DND-41 (cell line): ENCODE measurements at regions not wholly inside any gene's neighbourhood (a gene's known extent, or its start where the extent isn't known, plus 50 kb on each side); places are given as distances from the start of the nearest gene placed in this dataset.
"Not testable (repeated sequence)": the region's sequence is repeated elsewhere in the genome, so short reads cannot be mapped to it uniquely, and the experiment has no call there.

Source experiments
- ATAC-seq: fragments of 200-7000 bp; cut with Tn5 transposase; 3 replicates; pipeline ENCODE4 v1.9.1; 2021; ENCODE audit warnings: low read depth; ENCODE audit not compliant: insufficient read depth
- DNase-seq: peaks from one replicate; pipeline ENCODE4 v3.0.0-alpha.2; 2020
- H2AFZ ChIP-seq: 2 replicates; pipeline ENCODE4 v1.6.0; 2012; ENCODE audit warnings: low read depth, low read length
- H3K27ac ChIP-seq: 2 replicates; pipeline ENCODE4 v1.5.1; 2012; ENCODE audit warnings: low read length, inconsistent platforms
- H3K27me3 ChIP-seq: fragments of 200-600 bp; sonication (generic); 2 replicates; pipeline ENCODE4 v1.6.0; 2012; ENCODE audit warnings: low read length, mild to moderate bottlenecking, inconsistent platforms; ENCODE audit not compliant: insufficient read depth, poor library complexity
- H3K36me3 ChIP-seq: 2 replicates; pipeline ENCODE4 v1.5.1; 2012; ENCODE audit warnings: low read length, inconsistent platforms; ENCODE audit not compliant: insufficient read depth
- H3K4me1 ChIP-seq: 2 replicates; pipeline ENCODE4 v1.5.1; 2012; ENCODE audit warnings: mild to moderate bottlenecking, low read length; ENCODE audit not compliant: insufficient read depth
- H3K4me2 ChIP-seq: 2 replicates; pipeline ENCODE4 v1.6.0; 2012; ENCODE audit warnings: mild to moderate bottlenecking, moderate library complexity, low read length, inconsistent platforms; ENCODE audit not compliant: insufficient read depth
- H3K4me3 ChIP-seq, 2 experiments: fragments of 200-600 bp in 1 of 2; shearing (Covaris generic) in 1 of 2; 2 replicates each; pipeline ENCODE4 v1.5.1; 2012 to 2016; ENCODE audit warnings: inconsistent platforms in 2 of 2, low read length in 2 of 2, mild to moderate bottlenecking in 2 of 2, low read depth in 1 of 2, moderate library complexity in 1 of 2
- H3K79me2 ChIP-seq: 2 replicates; pipeline ENCODE4 v1.6.0; 2012; ENCODE audit warnings: low read length, inconsistent platforms; ENCODE audit not compliant: insufficient read depth
- H3K9ac ChIP-seq: 2 replicates; pipeline ENCODE4 v1.6.0; 2012; ENCODE audit warnings: low read depth, mild to moderate bottlenecking, inconsistent platforms, low read length, moderate library complexity
- H3K9me3 ChIP-seq: 2 replicates; pipeline ENCODE4 v1.5.1; 2012; ENCODE audit warnings: low read length, moderate library complexity, mild to moderate bottlenecking, inconsistent platforms; ENCODE audit not compliant: insufficient read depth, severe bottlenecking
- H4K20me1 ChIP-seq: 2 replicates; pipeline ENCODE4 v1.6.0; 2012; ENCODE audit warnings: low read length; ENCODE audit not compliant: insufficient read depth
- EZH2 ChIP-seq: IDR thresholded peaks from 3 replicates; pipeline ENCODE4 v1.6.1; 2012; ENCODE audit warnings: borderline replicate concordance, low read depth, mild to moderate bottlenecking, moderate library complexity, low read length, inconsistent platforms; ENCODE audit not compliant: severe bottlenecking
- TF ChIP-seq, protein P1 (sequence below): IDR thresholded peaks from 2 replicates; pipeline ENCODE4 v1.5.1; 2012; ENCODE audit warnings: borderline replicate concordance, low read length, moderate library complexity, mild to moderate bottlenecking; ENCODE audit not compliant: poor library complexity, severe bottlenecking; ENCODE audit errors: extremely low read depth

DNA sequence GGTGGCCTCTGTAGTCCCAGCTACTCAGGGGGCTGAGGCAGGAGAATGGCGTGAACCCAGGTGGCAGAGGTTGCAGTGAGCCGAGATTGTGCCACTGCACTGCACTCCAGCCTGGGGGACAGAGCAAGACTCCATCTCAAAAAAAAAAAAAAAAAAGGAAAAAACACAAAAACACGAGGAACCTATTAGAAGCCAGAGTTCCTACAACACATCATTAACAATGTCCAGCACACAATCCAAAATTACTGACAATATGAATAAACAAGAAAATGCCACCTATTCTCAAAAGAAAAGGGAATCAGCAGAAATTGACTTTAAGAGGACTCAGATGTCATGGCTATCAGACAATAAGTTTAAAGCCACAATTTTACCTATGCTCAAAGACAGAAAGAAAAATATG lies 57.3 kb upstream of the HS3ST3A1 start:
- H3K4me2 ChIP-seq: not testable (repeated sequence)

DNA sequence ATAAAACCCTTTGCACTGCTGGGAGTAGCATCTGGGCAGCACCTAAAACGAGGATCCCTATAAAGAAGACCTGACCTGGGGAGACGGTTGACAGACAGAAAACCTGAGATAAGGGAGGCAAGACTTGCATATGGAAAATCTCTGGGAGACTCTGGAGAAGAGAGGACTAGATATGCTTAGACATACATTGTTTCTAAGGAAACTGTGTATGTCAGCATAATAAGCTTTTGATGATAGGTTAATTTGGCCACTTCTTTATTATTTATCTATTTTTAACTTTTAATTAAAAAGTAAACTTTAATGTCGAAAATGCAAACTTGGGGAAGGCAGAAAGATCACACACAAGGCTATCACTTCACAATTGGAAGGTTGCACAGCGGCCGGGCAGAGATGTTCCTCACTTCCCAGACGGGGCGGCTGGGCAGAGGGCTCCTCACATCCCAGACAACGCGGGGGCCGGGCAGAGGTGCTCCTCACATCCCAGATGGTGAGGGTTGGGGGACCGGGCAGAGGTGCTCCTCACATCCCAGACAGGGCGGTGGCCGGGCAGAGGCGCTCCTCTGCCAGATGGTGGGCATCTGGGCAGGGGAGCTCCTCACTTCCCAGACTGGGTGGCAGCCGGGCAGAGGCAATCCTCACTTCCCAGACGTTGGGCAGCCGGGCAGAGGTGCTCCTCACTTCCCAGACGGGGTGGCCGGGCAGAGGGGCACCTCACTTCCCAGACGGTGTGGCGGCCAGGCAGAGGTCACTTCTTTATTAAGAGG lies 64.3 kb upstream of the HS3ST3A1 start:
- Histone ChIP-seq H3K9ac (no peak overlapping the region), H3K4me1 (no peaks in the 10 kb centered on the region), H3K9me3 (peaks cover 13% of the 10 kb centered on the region), H3K27ac (no peak overlapping the region), H3K79me2 (no peaks in the 10 kb centered on the region), H2AFZ (no peak overlapping the region), H3K27me3 (no peaks in the 10 kb centered on the region), H3K4me3 (no peak overlapping the region), H3K4me2 (no peak overlapping the region), H4K20me1 (no peaks in the 10 kb centered on the region), H3K36me3 (no peaks in the 10 kb centered on the region)
- DNase-seq: no peak
- ATAC-seq: no peak
- TF ChIP-seq, protein P1, sequence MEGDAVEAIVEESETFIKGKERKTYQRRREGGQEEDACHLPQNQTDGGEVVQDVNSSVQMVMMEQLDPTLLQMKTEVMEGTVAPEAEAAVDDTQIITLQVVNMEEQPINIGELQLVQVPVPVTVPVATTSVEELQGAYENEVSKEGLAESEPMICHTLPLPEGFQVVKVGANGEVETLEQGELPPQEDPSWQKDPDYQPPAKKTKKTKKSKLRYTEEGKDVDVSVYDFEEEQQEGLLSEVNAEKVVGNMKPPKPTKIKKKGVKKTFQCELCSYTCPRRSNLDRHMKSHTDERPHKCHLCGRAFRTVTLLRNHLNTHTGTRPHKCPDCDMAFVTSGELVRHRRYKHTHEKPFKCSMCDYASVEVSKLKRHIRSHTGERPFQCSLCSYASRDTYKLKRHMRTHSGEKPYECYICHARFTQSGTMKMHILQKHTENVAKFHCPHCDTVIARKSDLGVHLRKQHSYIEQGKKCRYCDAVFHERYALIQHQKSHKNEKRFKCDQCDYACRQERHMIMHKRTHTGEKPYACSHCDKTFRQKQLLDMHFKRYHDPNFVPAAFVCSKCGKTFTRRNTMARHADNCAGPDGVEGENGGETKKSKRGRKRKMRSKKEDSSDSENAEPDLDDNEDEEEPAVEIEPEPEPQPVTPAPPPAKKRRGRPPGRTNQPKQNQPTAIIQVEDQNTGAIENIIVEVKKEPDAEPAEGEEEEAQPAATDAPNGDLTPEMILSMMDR: no peak
- TF ChIP-seq EZH2: no peak

More for the DNA sequence above, 57.3 kb upstream of the HS3ST3A1 start:
- ATAC-seq, H3K79me2 ChIP-seq, H3K27me3 ChIP-seq, H3K9me3 ChIP-seq, H3K9ac ChIP-seq, H3K27ac ChIP-seq, H3K36me3 ChIP-seq, H3K4me3 ChIP-seq, H4K20me1 ChIP-seq, H2AFZ ChIP-seq, DNase-seq, H3K4me1 ChIP-seq: not testable (repeated sequence)

DNA sequence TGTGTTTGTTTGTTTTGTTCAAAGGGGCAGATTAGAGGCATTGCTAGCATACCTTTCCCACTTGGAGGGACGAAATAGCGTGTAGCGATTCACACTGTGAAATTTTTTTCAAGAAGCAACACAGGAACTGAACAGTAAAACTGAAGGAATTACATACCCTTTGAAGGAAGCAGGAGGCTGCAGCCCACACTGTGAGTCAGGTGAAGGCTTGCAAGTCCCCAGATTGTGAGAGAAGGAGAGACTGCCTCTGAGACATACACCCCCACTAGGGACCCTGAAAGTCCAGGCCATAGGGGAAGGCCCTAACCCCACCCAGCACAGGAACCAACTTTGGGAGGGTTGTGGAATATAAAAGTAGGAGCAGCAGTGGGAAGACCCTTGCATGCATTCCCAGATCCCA lies 69.6 kb upstream of the HS3ST3A1 start:
- H3K9me3 ChIP-seq: peaks cover 13% of the 10 kb centered on the region
- H3K9ac ChIP-seq: no peak overlapping the region
- H3K4me3 ChIP-seq: no peak overlapping the region
- no peaks in the 10 kb centered on the region for H3K27me3 ChIP-seq
- H3K4me1 ChIP-seq: no peaks in the 10 kb centered on the region
- no peak for ATAC-seq
- DNase-seq: no peak
- H3K36me3 ChIP-seq: no peaks in the 10 kb centered on the region
- no peak overlapping the region for H3K4me2 ChIP-seq
- no peak overlapping the region for H3K27ac ChIP-seq
- H2AFZ ChIP-seq: no peak overlapping the region
- no peaks in the 10 kb centered on the region for H4K20me1 ChIP-seq
- TF ChIP-seq, protein P1: no peak
- no peak for TF ChIP-seq EZH2
- H3K79me2 ChIP-seq: no peaks in the 10 kb centered on the region

DNA sequence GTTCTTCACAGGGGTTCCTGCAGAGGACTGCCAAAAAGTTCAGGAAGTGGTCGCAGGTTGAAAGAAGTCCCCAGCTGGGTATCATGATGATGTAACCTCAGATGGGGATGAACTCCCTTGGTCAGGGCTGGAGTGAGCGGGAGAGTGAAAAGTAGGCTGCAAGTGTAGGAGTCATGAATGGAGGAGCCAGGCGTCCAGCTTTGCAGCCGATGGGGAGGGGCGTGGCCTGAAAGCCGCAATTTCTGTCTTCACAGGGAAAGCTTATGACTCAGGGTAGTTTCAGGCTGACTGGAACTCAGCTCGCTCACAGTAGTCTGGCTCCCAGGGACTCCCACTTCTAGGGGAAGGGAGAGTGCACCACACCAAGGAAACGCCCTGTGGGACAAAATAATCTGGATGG lies 70.0 kb upstream of the HS3ST3A1 start:
- H3K4me1 ChIP-seq: no peaks in the 10 kb centered on the region
- H3K4me2 ChIP-seq: no peak overlapping the region
- no peak overlapping the region for H2AFZ ChIP-seq
- ATAC-seq (no peak), DNase-seq (no peak)
- no peaks in the 10 kb centered on the region for H3K36me3 ChIP-seq
- H3K27ac ChIP-seq: no peak overlapping the region
- no peaks in the 10 kb centered on the region for H4K20me1 ChIP-seq
- H3K79me2 ChIP-seq: no peaks in the 10 kb centered on the region
- no peak overlapping the region for H3K9ac ChIP-seq
- peaks cover 13% of the 10 kb centered on the region for H3K9me3 ChIP-seq
- no peak overlapping the region for H3K4me3 ChIP-seq
- no peaks in the 10 kb centered on the region for H3K27me3 ChIP-seq
- TF ChIP-seq, protein P1: no peak
- no peak for TF ChIP-seq EZH2
